ENCODE measurements at regions not wholly inside any gene's neighbourhood (a gene's known extent, or its start where the extent isn't known, plus 50 kb on each side); places are given as distances from the start of the nearest gene placed in this dataset.

- TF ChIP-seq POLR2AphosphoS5 (IDR thresholded peaks at IDR 0.05; ENCODE audit: low read depth, low read length) (no peak), SAP30 (IDR thresholded peaks at IDR 0.05; ENCODE audit: insufficient read depth, insufficient replicate concordance, low read length) (no peak)
Measured at GRCh38 chr15:25173241-25174028, 218.6 kb downstream of the SNRPN start (continued).
